H9 (cell line): ENCODE measurements at regions not wholly inside any gene's neighbourhood (a gene's known extent, or its start where the extent isn't known, plus 50 kb on each side); places are given as distances from the start of the nearest gene placed in this dataset.

Source experiments
- DNase-seq: peaks from one replicate; pipeline ENCODE4 v3.0.0-alpha.2; 2017
- H2AFZ ChIP-seq: one replicate; pipeline ENCODE4 v1.6.1; 2013; ENCODE audit warnings: mild to moderate bottlenecking, low read length, control low read depth, moderate library complexity
- H2AK5ac ChIP-seq: 2 replicates; pipeline ENCODE4 v1.6.1; 2013; ENCODE audit warnings: low read length, control low read depth, mixed read lengths; ENCODE audit not compliant: insufficient read length
- H2BK120ac ChIP-seq: one replicate; pipeline ENCODE4 v1.6.1; 2013; ENCODE audit warnings: low read depth, mild to moderate bottlenecking, low read length, control low read depth, inconsistent platforms; ENCODE audit not compliant: poor library complexity, severe bottlenecking
- H2BK12ac ChIP-seq: 2 replicates; pipeline ENCODE4 v1.6.1; 2013; ENCODE audit warnings: low read length, control low read depth, mixed read lengths, low read depth; ENCODE audit not compliant: insufficient read length
- H2BK15ac ChIP-seq: 2 replicates; pipeline ENCODE4 v1.6.1; 2013; ENCODE audit warnings: low read depth, low read length, control low read depth
- H2BK20ac ChIP-seq: one replicate; pipeline ENCODE4 v1.6.1; 2013; ENCODE audit warnings: low read depth, mild to moderate bottlenecking, low read length, control low read depth, inconsistent platforms; ENCODE audit not compliant: poor library complexity, severe bottlenecking
- H2BK5ac ChIP-seq: 2 replicates; pipeline ENCODE4 v1.6.1; 2013; ENCODE audit warnings: low read length, control low read depth, mixed read lengths; ENCODE audit not compliant: insufficient read length
- H3K14ac ChIP-seq: 2 replicates; pipeline ENCODE4 v1.6.1; 2013; ENCODE audit warnings: low read length, control low read depth; ENCODE audit not compliant: insufficient read depth
- H3K18ac ChIP-seq: 2 replicates; pipeline ENCODE4 v1.6.1; 2013; ENCODE audit warnings: low read depth, mild to moderate bottlenecking, mixed read lengths, low read length, control low read depth; ENCODE audit not compliant: insufficient read length
- H3K23ac ChIP-seq: 2 replicates; pipeline ENCODE4 v1.6.1; 2013; ENCODE audit warnings: low read length, control low read depth, mixed read lengths, low read depth; ENCODE audit not compliant: insufficient read length
- H3K23me2 ChIP-seq: 2 replicates; pipeline ENCODE4 v1.6.1; 2013; ENCODE audit warnings: low read depth, mild to moderate bottlenecking, mixed read lengths, low read length, control low read depth; ENCODE audit not compliant: insufficient read length, poor library complexity, severe bottlenecking
- H3K27ac ChIP-seq: 2 replicates; pipeline ENCODE4 v1.5.1; 2013; ENCODE audit warnings: low read length, control low read depth, mixed read lengths, low read depth; ENCODE audit not compliant: insufficient read length
- H3K27me3 ChIP-seq: 2 replicates; pipeline ENCODE4 v1.6.1; 2013; ENCODE audit warnings: low read length, control low read depth, inconsistent platforms; ENCODE audit not compliant: insufficient read depth
- H3K4ac ChIP-seq: 2 replicates; pipeline ENCODE4 v1.6.1; 2013; ENCODE audit warnings: low read depth, mild to moderate bottlenecking, control low read depth, inconsistent platforms, low read length, moderate library complexity
- H3K4me1 ChIP-seq: 2 replicates; pipeline ENCODE4 v1.6.1; 2013; ENCODE audit warnings: low read length, control low read depth, inconsistent platforms; ENCODE audit not compliant: insufficient read depth
- H3K4me2 ChIP-seq: 2 replicates; pipeline ENCODE4 v1.6.1; 2013; ENCODE audit warnings: low read length, control low read depth, mixed read lengths; ENCODE audit not compliant: insufficient read length, insufficient read depth
- H3K56ac ChIP-seq: 2 replicates; pipeline ENCODE4 v1.6.1; 2013; ENCODE audit warnings: low read depth, mild to moderate bottlenecking, mixed read lengths, low read length, control low read depth; ENCODE audit not compliant: insufficient read length
- H3K79me1 ChIP-seq: 2 replicates; pipeline ENCODE4 v1.6.1; 2013; ENCODE audit warnings: low read depth, mild to moderate bottlenecking, moderate library complexity, low read length, control low read depth, inconsistent platforms; ENCODE audit not compliant: insufficient read depth, poor library complexity, severe bottlenecking
- H3K79me2 ChIP-seq: 2 replicates; pipeline ENCODE4 v1.6.1; 2013; ENCODE audit warnings: low read length, control low read depth, inconsistent platforms; ENCODE audit not compliant: insufficient read depth
- H3K9ac ChIP-seq: 2 replicates; pipeline ENCODE4 v1.6.1; 2013; ENCODE audit warnings: low read length, control low read depth, mixed read lengths; ENCODE audit not compliant: insufficient read length; ENCODE audit errors: extremely low read depth
- H3K9me3 ChIP-seq: one replicate; pipeline ENCODE4 v1.6.1; 2013; ENCODE audit warnings: low read depth, low read length, inconsistent platforms; ENCODE audit not compliant: control insufficient read depth
- H3T11ph ChIP-seq: one replicate; pipeline ENCODE4 v1.6.1; 2013; ENCODE audit warnings: mild to moderate bottlenecking, low read length, control low read depth, inconsistent platforms
- H4K20me1 ChIP-seq: one replicate; pipeline ENCODE4 v1.6.1; 2013; ENCODE audit not compliant: control insufficient read depth, insufficient read length, insufficient read depth
- H4K5ac ChIP-seq: 2 replicates; pipeline ENCODE4 v1.6.1; 2013; ENCODE audit warnings: low read depth, mild to moderate bottlenecking, mixed read lengths, low read length, control low read depth; ENCODE audit not compliant: insufficient read length
- H4K8ac ChIP-seq: replicated peaks from 2 replicates; pipeline ENCODE4 v1.6.1; 2013; ENCODE audit warnings: low read length, control low read depth, mixed read lengths, low read depth; ENCODE audit not compliant: insufficient read length
- H4K91ac ChIP-seq: 2 replicates; pipeline ENCODE4 v1.6.1; 2013; ENCODE audit warnings: low read depth, mild to moderate bottlenecking, moderate library complexity, mixed read lengths, low read length, control low read depth; ENCODE audit not compliant: insufficient read length
- H3K27ac Mint-ChIP-seq, 3 experiments: 2 replicates in 2 of 3; 3 replicates in 1 of 3; pipeline ENCODE4 v1.8.0; 2020 to 2021; ENCODE audit warnings: mixed read lengths in 3 of 3, mild to moderate bottlenecking in 1 of 3, moderate library complexity in 1 of 3
- H3K27me3 Mint-ChIP-seq: 2 replicates; pipeline ENCODE4 v1.8.0; 2021; ENCODE audit warnings: low read depth, mild to moderate bottlenecking, moderate library complexity, mixed read lengths
- H3K36me3 Mint-ChIP-seq, 3 experiments: 2 replicates in 2 of 3; 3 replicates in 1 of 3; pipeline ENCODE4 v1.8.0; 2020 to 2021; ENCODE audit warnings: low read depth in 3 of 3, mixed read lengths in 3 of 3; ENCODE audit not compliant: insufficient read depth in 1 of 3
- H3K4me1 Mint-ChIP-seq, 2 experiments: 2 replicates each; pipeline ENCODE4 v1.8.0; 2020; ENCODE audit warnings: mixed read lengths in 2 of 2
- H3K4me3 Mint-ChIP-seq, 2 experiments: 2 replicates in 1 of 2; 3 replicates in 1 of 2; pipeline ENCODE4 v1.8.0; 2020 to 2021; ENCODE audit warnings: mild to moderate bottlenecking in 2 of 2, mixed read lengths in 2 of 2, moderate library complexity in 1 of 2
- H3K9me3 Mint-ChIP-seq, 2 experiments: 2 replicates in 1 of 2; 3 replicates in 1 of 2; pipeline ENCODE4 v1.8.0; 2020; ENCODE audit warnings: mild to moderate bottlenecking in 2 of 2, mixed read lengths in 2 of 2, moderate library complexity in 1 of 2
- WGBS: extraction: QIAGEN DNeasy Blood & Tissue Kit; methylation state at CpG from one replicate; pipeline ENCODE4 v1.1.7; 2013; ENCODE audit warnings: missing lambda C conversion rate, low lambda C conversion rate, mixed read lengths; ENCODE audit not compliant: insufficient read length; ENCODE audit errors: extremely low coverage; 5-methylcytosine and 5-hydroxymethylcytosine counted together
- TF ChIP-seq, protein P1 (sequence below): fragments of 200-600 bp; sonication (generic); conservative IDR thresholded peaks from 3 replicates; pipeline ENCODE4 v1.8.0; 2021; ENCODE audit warnings: antibody characterized with exemption, mild to moderate bottlenecking

DNA sequence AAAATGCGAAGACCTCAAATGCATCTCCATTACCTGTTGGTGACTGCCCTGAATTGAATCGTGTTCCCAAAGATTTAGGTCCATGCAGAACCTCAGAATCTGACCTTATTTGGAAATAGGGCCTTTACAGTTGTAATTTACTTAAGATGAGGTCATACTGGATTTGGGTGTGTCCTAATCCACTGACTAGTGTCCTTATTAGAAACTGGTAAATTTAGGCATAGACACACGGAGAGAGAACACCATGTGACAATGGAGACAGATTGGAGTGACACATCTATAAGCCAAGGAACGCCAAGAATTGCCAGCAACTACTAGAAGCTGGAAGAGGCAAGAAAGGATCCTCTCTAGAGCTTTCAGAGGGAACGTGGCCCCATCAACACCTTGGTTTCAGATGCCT, 203.1 kb downstream of the SMAD2 start:
- Mint-ChIP-seq H3K4me1 (0 out of 4 replicates have a peak, but pooled peaks cover 2 to 6% of the 10 kb centered on the region in 2 experiments), H3K27me3 (no peaks in the 10 kb centered on the region; the same call in none of the 2 replicates), H3K9me3 (no peaks in the 10 kb centered on the region; a peak in 2 of 5 replicates)

More for the DNA sequence above, 203.1 kb downstream of the SMAD2 start:
- no CpG with 5 or more reads among the region's 5 CpGs for WGBS
- Histone ChIP-seq H2BK12ac (no peak overlapping the region), H2BK120ac (no peak overlapping the region), H4K20me1 (no peaks in the 10 kb centered on the region), H3K23ac (no peak overlapping the region), H4K5ac (no peak overlapping the region), H3K4me2 (no peak overlapping the region), H3K18ac (no peak overlapping the region), H3K9me3 (no peaks in the 10 kb centered on the region), H3K27me3 (no peaks in the 10 kb centered on the region), H3K4ac (no peak overlapping the region), H2AFZ (no peak overlapping the region), H4K8ac (no peak overlapping the region), H2BK20ac (no peak overlapping the region), H2BK15ac (no peak overlapping the region), H3K27ac (no peak overlapping the region), H3K79me2 (no peaks in the 10 kb centered on the region), H2BK5ac (no peak overlapping the region), H3T11ph (no peak overlapping the region), H3K56ac (no peak overlapping the region), H3K14ac (no peak overlapping the region), H2AK5ac (no peak overlapping the region), H3K23me2 (no peaks in the 10 kb centered on the region), H4K91ac (no peak overlapping the region), H3K79me1 (no peaks in the 10 kb centered on the region), H3K4me1 (no peaks in the 10 kb centered on the region), H3K9ac (no peak overlapping the region)
- Mint-ChIP-seq H3K36me3 (no peaks in the 10 kb centered on the region; a peak in 1 of 7 replicates), H3K27ac (no peak overlapping the region), H3K4me3 (no peak overlapping the region)
- TF ChIP-seq, protein P1, sequence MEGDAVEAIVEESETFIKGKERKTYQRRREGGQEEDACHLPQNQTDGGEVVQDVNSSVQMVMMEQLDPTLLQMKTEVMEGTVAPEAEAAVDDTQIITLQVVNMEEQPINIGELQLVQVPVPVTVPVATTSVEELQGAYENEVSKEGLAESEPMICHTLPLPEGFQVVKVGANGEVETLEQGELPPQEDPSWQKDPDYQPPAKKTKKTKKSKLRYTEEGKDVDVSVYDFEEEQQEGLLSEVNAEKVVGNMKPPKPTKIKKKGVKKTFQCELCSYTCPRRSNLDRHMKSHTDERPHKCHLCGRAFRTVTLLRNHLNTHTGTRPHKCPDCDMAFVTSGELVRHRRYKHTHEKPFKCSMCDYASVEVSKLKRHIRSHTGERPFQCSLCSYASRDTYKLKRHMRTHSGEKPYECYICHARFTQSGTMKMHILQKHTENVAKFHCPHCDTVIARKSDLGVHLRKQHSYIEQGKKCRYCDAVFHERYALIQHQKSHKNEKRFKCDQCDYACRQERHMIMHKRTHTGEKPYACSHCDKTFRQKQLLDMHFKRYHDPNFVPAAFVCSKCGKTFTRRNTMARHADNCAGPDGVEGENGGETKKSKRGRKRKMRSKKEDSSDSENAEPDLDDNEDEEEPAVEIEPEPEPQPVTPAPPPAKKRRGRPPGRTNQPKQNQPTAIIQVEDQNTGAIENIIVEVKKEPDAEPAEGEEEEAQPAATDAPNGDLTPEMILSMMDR = no peak
- DNase-seq = no peak
